ENCODE measurements at regions not wholly inside any gene's neighbourhood (a gene's known extent, or its start where the extent isn't known, plus 50 kb on each side); places are given as distances from the start of the nearest gene placed in this dataset.

DNA sequence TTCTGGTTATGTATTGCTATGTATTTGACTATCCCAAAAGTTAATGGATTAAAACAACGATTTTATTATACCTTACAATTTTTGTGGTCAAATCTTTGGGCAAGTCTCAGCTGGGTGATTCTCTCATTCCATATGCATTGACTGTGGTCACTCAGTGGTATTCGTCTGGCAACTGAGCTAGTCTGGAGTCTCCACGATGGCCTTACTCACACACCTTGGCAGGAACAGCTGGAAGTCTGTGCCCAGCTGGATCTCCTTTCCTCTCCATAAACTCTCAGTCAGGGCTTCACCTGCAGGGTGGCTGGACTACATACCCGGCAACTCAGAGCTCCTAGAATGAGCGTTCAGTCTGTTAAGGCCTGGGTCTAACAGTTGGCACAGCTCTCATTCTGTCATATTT is 141.1 kb upstream of the WDFY3 start:
- no peak overlapping the region for H4K91ac ChIP-seq (ENCODE audit: insufficient read length, low read depth, low read length)
- no peak overlapping the region for H2AK5ac ChIP-seq (ENCODE audit: insufficient read length, low read length)
- no peak overlapping the region for H2BK120ac ChIP-seq (ENCODE audit: low read depth, low read length, poor library complexity, severe bottlenecking)

More for the DNA sequence above, 141.1 kb upstream of the WDFY3 start:
- Histone ChIP-seq H3K14ac (ENCODE audit: insufficient read depth, low read length) (no peak overlapping the region), H4K20me1 (ENCODE audit: control insufficient read depth, insufficient read depth, insufficient read length) (no peaks in the 10 kb centered on the region), H3K23me2 (ENCODE audit: insufficient read length, low read depth, low read length, poor library complexity, severe bottlenecking) (no peaks in the 10 kb centered on the region), H2BK12ac (ENCODE audit: insufficient read length, low read depth, low read length) (no peak overlapping the region), H3K4me2 (ENCODE audit: insufficient read depth, insufficient read length, low read length) (no peak overlapping the region), H3K18ac (ENCODE audit: insufficient read length, low read depth, low read length) (no peak overlapping the region), H3K9me3 (ENCODE audit: control insufficient read depth, low read depth, low read length) (no peaks in the 10 kb centered on the region), H3K56ac (ENCODE audit: insufficient read length, low read depth, low read length) (no peak overlapping the region), H3K4ac (ENCODE audit: low read depth, low read length) (no peak overlapping the region), H3K4me1 (ENCODE audit: insufficient read depth, low read length) (no peaks in the 10 kb centered on the region), H3K9ac (ENCODE audit: extremely low read depth, insufficient read length, low read length) (no peak overlapping the region), H4K8ac (replicated peaks; ENCODE audit: insufficient read length, low read depth, low read length) (no peak overlapping the region), H3K79me2 (ENCODE audit: insufficient read depth, low read length) (no peaks in the 10 kb centered on the region), H2BK5ac (ENCODE audit: insufficient read length, low read length) (no peak overlapping the region), H2BK20ac (ENCODE audit: low read depth, low read length, poor library complexity, severe bottlenecking) (no peak overlapping the region), H3K79me1 (ENCODE audit: insufficient read depth, low read depth, low read length, poor library complexity, severe bottlenecking) (no peaks in the 10 kb centered on the region), H4K5ac (ENCODE audit: insufficient read length, low read depth, low read length) (no peak overlapping the region), H2BK15ac (ENCODE audit: low read depth, low read length) (no peak overlapping the region), H3K23ac (ENCODE audit: insufficient read length, low read depth, low read length) (no peak overlapping the region), H3T11ph (ENCODE audit: low read length) (no peak overlapping the region), H3K27me3 (ENCODE audit: insufficient read depth, low read length) (no peaks in the 10 kb centered on the region), H2AFZ (ENCODE audit: low read length) (no peak overlapping the region), H3K27ac (ENCODE audit: insufficient read length, low read depth, low read length) (no peak overlapping the region)
- TF ChIP-seq, protein P1, sequence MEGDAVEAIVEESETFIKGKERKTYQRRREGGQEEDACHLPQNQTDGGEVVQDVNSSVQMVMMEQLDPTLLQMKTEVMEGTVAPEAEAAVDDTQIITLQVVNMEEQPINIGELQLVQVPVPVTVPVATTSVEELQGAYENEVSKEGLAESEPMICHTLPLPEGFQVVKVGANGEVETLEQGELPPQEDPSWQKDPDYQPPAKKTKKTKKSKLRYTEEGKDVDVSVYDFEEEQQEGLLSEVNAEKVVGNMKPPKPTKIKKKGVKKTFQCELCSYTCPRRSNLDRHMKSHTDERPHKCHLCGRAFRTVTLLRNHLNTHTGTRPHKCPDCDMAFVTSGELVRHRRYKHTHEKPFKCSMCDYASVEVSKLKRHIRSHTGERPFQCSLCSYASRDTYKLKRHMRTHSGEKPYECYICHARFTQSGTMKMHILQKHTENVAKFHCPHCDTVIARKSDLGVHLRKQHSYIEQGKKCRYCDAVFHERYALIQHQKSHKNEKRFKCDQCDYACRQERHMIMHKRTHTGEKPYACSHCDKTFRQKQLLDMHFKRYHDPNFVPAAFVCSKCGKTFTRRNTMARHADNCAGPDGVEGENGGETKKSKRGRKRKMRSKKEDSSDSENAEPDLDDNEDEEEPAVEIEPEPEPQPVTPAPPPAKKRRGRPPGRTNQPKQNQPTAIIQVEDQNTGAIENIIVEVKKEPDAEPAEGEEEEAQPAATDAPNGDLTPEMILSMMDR (conservative IDR thresholded peaks at IDR 0.05), result no peak
- WGBS (ENCODE audit: extremely low coverage, insufficient read length, low lambda C conversion rate), result no CpG with 5 or more reads among the region's 5 CpGs
- Mint-ChIP-seq H3K4me1 (peaks cover 0 to 6% of the 10 kb centered on the region in 2 experiments; a peak in 1 of 4 replicates), H3K27ac (no peak overlapping the region), H3K27me3 (ENCODE audit: low read depth) (no peaks in the 10 kb centered on the region), H3K9me3 (no peaks in the 10 kb centered on the region), H3K36me3 (ENCODE audit: insufficient read depth in 1 of 3, low read depth in 3 of 3) (no peaks in the 10 kb centered on the region), H3K4me3 (no peak overlapping the region)
- no peak for DNase-seq

All from H9 (cell line).